H1 (cell line): ENCODE measurements at regions not wholly inside any gene's neighbourhood (a gene's known extent, or its start where the extent isn't known, plus 50 kb on each side); places are given as distances from the start of the nearest gene placed in this dataset.

Source experiments
- CBX5 ChIP-seq: fragments of 300-800, 300-1000 bp; sonication (generic); IDR thresholded peaks from 2 replicates; pipeline ENCODE4 v1.7.1; 2016; ENCODE audit warnings: antibody characterized with exemption, low read length, low read depth
- CHD1 ChIP-seq: IDR thresholded peaks from 2 replicates; pipeline ENCODE4 v1.6.1; 2012; ENCODE audit warnings: low read depth, low read length, improper control_type of control experiment
- CHD2 ChIP-seq: IDR thresholded peaks from 2 replicates; pipeline ENCODE4 v1.6.1; 2012; ENCODE audit warnings: low read length, improper control_type of control experiment
- CHD7 ChIP-seq: fragments of 300-600 bp; sonication (generic); IDR thresholded peaks from 2 replicates; pipeline ENCODE4 v1.7.1; 2012; ENCODE audit warnings: low read length, moderate library complexity, mild to moderate bottlenecking, inconsistent platforms; ENCODE audit not compliant: insufficient replicate concordance
- HDAC2 ChIP-seq, 2 experiments: fragments of 300-600 bp in 1 of 2; sonication (generic) in 1 of 2; IDR thresholded peaks; 2 replicates each; pipeline ENCODE4 v1.6.1; 2011 to 2012; ENCODE audit warnings: low read depth in 2 of 2, low read length in 2 of 2, mild to moderate bottlenecking in 2 of 2, moderate library complexity in 2 of 2, borderline replicate concordance in 1 of 2, inconsistent platforms in 1 of 2
- SP1 ChIP-seq: IDR thresholded peaks from 2 replicates; pipeline ENCODE4 v1.6.1; 2011; ENCODE audit warnings: low read depth, low read length
- YY1 ChIP-seq: IDR thresholded peaks from 2 replicates; pipeline ENCODE4 v1.6.1; 2011; ENCODE audit warnings: low read depth, mild to moderate bottlenecking, low read length

- TF ChIP-seq CHD7 (no peak), YY1 (no peak), CBX5 (no peak), HDAC2 (IDR thresholded peaks at IDR 0.05; ENCODE audit: borderline replicate concordance in 1 of 2, low read depth in 2 of 2, low read length in 2 of 2) (no peak), SP1 (no peak), CHD1 (no peak), CHD2 (no peak)
Observed at GRCh38 chr13:109630271-109630670, 156.1 kb downstream of the IRS2 start (continued).
